Thoracic aorta (tissue), 2 donors: ENCODE measurements at regions not wholly inside any gene's neighbourhood (a gene's known extent, or its start where the extent isn't known, plus 50 kb on each side); places are given as distances from the start of the nearest gene placed in this dataset.

ENCODE experiments used
- ATAC-seq: fragments of 150-250 bp; one replicate; pipeline ENCODE4 v1.8.0; 2017; ENCODE audit warnings: low read depth; ENCODE audit not compliant: insufficient number of reproducible peaks, low FRiP score
- DNase-seq: peaks from one replicate; pipeline ENCODE4 v3.0.0-alpha.2; 2020; ENCODE audit warnings: low spot score
- H3K27ac ChIP-seq, 2 donors: fragments of 200-600 bp; sonication (generic); 1 replicate in 1 of 2; 2 replicates in 1 of 2; pipeline ENCODE4 v1.5.1; 2016; ENCODE audit warnings: mild to moderate bottlenecking in 2 of 2, moderate library complexity in 2 of 2
- H3K27me3 ChIP-seq: fragments of 200-600 bp; sonication (generic); replicated peaks from 2 replicates; pipeline ENCODE4 v1.6.0; 2016; ENCODE audit warnings: mild to moderate bottlenecking; ENCODE audit not compliant: insufficient read depth
- H3K36me3 ChIP-seq: fragments of 200-600 bp; sonication (generic); one replicate; pipeline ENCODE4 v1.5.1; 2016
- H3K4me1 ChIP-seq, 2 donors: fragments of 200-600 bp; sonication (generic); 1 replicate in 1 of 2; 2 replicates in 1 of 2; pipeline versions ENCODE4 v1.5.1 to v1.6.0; 2016; ENCODE audit warnings: low read depth in 2 of 2, mild to moderate bottlenecking in 1 of 2; ENCODE audit not compliant: control insufficient read depth in 1 of 2
- H3K4me3 ChIP-seq: fragments of 200-600 bp; sonication (generic); 2 replicates; pipeline ENCODE4 v1.5.1; 2016; ENCODE audit warnings: mild to moderate bottlenecking
- H3K9me3 ChIP-seq: fragments of 200-600 bp; sonication (generic); 2 replicates; pipeline ENCODE4 v1.5.1; 2016
- CTCF ChIP-seq: fragments of 200-600 bp; sonication (generic); IDR thresholded peaks from one replicate; pipeline ENCODE4 v1.5.1; 2019; ENCODE audit warnings: antibody characterized with exemption

- H3K4me3 ChIP-seq = no peak overlapping the region
- ATAC-seq = no peak
Observed at GRCh38 chr4:174066611-174067205, 216.8 kb downstream of the FBXO8 start.

GRCh38 chr4:174062831-174063230 lies 220.6 kb downstream of the FBXO8 start:
- no peaks in the 10 kb centered on the region for H3K9me3 ChIP-seq
- ATAC-seq (no peak), DNase-seq (no peak)
- no peaks in the 10 kb centered on the region for H3K27me3 ChIP-seq
- TF ChIP-seq CTCF = no peak
- peaks cover 0 to 9% of the 10 kb centered on the region in 2 donors for H3K4me1 ChIP-seq
- H3K36me3 ChIP-seq = no peaks in the 10 kb centered on the region
- no peak overlapping the region for H3K4me3 ChIP-seq
- H3K27ac ChIP-seq = no peak overlapping the region

More at GRCh38 chr4:174066611-174067205, 216.8 kb downstream of the FBXO8 start:
- no peak for TF ChIP-seq CTCF
- no peak overlapping the region for H3K27ac ChIP-seq
- H3K36me3 ChIP-seq = no peaks in the 10 kb centered on the region
- H3K27me3 ChIP-seq = no peaks in the 10 kb centered on the region
- no peak for DNase-seq
- H3K9me3 ChIP-seq = no peaks in the 10 kb centered on the region
- peaks cover 0 to 17% of the 10 kb centered on the region in 2 donors for H3K4me1 ChIP-seq

- ATAC-seq (no peak), DNase-seq (no peak)
- Histone ChIP-seq H3K27ac (no peak overlapping the region), H3K4me1 (no peaks in the 10 kb centered on the region), H3K9me3 (no peaks in the 10 kb centered on the region), H3K27me3 (no peaks in the 10 kb centered on the region), H3K4me3 (no peak overlapping the region), H3K36me3 (no peaks in the 10 kb centered on the region)
- TF ChIP-seq CTCF = no peak
Observed at GRCh38 chr4:174061026-174061425, 222.4 kb downstream of the FBXO8 start.

GRCh38 chr4:174058846-174059245 lies 224.6 kb downstream of the FBXO8 start:
- no peak for ATAC-seq
- Histone ChIP-seq H3K27me3 (no peaks in the 10 kb centered on the region), H3K9me3 (no peaks in the 10 kb centered on the region), H3K27ac (no peak overlapping the region), H3K4me1 (no peaks in the 10 kb centered on the region), H3K4me3 (no peak overlapping the region), H3K36me3 (no peaks in the 10 kb centered on the region)
- DNase-seq = no peak
- no peak for TF ChIP-seq CTCF

- Histone ChIP-seq H3K9me3 (no peaks in the 10 kb centered on the region), H3K27ac (no peak overlapping the region), H3K36me3 (no peaks in the 10 kb centered on the region), H3K27me3 (no peaks in the 10 kb centered on the region), H3K4me1 (no peaks in the 10 kb centered on the region), H3K4me3 (no peak overlapping the region)
- TF ChIP-seq CTCF = no peak
- DNase-seq = no peak
- no peak for ATAC-seq
Observed at GRCh38 chr4:174056959-174057358, 226.5 kb downstream of the FBXO8 start.
